Activated CD4-positive, alpha-beta T cell treated with anti-CD3 and anti-CD28 coated beads for 36 hours (primary cell): ENCODE measurements at regions not wholly inside any gene's neighbourhood (a gene's known extent, or its start where the extent isn't known, plus 50 kb on each side); places are given as distances from the start of the nearest gene placed in this dataset.
A peak's percentile ranks its signal among the peaks of the same experiment; 100 is the strongest.

ENCODE experiments used
- ATAC-seq: fragments of 200-7000 bp; cut with Tn5 transposase; one replicate; pipeline ENCODE4 v1.10.0; 2021; ENCODE audit warnings: mild to moderate bottlenecking, moderate library complexity
- CTCF ChIA-PET: fragments of 350-600 bp; sonication (Branson Sonifier 250); formaldehyde crosslinking; loops from one replicate; lab custom pipeline; 2021; ENCODE audit warnings: antibody characterized with exemption; lab: Charles Lee
- POLR2A ChIA-PET: fragments of 350-600 bp; sonication (Branson Sonifier 250); formaldehyde crosslinking; loops from one replicate; lab custom pipeline; 2021; ENCODE audit warnings: antibody characterized with exemption, inconsistent platforms; lab: Charles Lee
- DNase-seq: peaks from one replicate; pipeline ENCODE4 v3.0.0-alpha.2; 2020
- H3K27ac Mint-ChIP-seq: one replicate; pipeline ENCODE4 v1.8.0; 2021; ENCODE audit warnings: mixed read lengths
- H3K27me3 Mint-ChIP-seq: one replicate; pipeline ENCODE4 v1.8.0; 2021; ENCODE audit warnings: mixed read lengths
- H3K36me3 Mint-ChIP-seq: one replicate; pipeline ENCODE4 v1.8.0; 2021; ENCODE audit warnings: low read depth, mixed read lengths
- H3K4me1 Mint-ChIP-seq: one replicate; pipeline ENCODE4 v1.8.0; 2021; ENCODE audit warnings: mixed read lengths
- H3K4me3 Mint-ChIP-seq: one replicate; pipeline ENCODE4 v1.8.0; 2021; ENCODE audit warnings: mild to moderate bottlenecking, moderate library complexity, mixed read lengths
- H3K9me3 Mint-ChIP-seq: one replicate; pipeline ENCODE4 v1.8.0; 2021; ENCODE audit warnings: low read depth, mixed read lengths
- intact Hi-C, 2 experiments: fragments of 100-400 bp; cut with DNase I in 1 of 2; cut with micrococcal nuclease in 1 of 2; formaldehyde crosslinking; loops; one replicate each; pipeline versions ENCODE4 v1.14.2 to v1.15.1; 2022 to 2024; cut with DNase I, micrococcal nuclease

DNA sequence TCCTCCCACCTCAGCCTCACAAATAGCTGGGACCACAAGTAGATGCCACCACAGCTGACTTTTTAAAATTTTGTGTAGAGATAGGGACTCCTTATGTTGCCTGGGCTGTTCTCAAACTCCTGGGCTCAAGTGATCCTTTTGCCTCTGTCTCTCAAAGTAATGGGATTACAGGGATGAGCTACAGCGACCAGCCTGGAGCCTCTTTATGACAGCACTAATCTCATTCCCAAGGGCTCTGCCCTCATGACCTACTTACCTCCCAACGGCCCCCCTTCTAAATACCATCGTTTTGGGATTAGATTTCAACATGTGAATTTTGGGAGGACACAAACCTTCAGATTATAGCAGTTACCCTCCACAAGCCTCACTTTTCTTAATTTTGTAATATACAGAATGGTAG lies 150.6 kb upstream of the FUT8 start:
- H3K27ac Mint-ChIP-seq = no peak overlapping the region
- no peaks in the 10 kb centered on the region for H3K4me1 Mint-ChIP-seq
- intact Hi-C loops = no loop called here
- ATAC-seq (no peak), DNase-seq (no peak)
- CTCF ChIA-PET = interaction anchor here (0.6 to 1.1 kb wide), 3 partner anchors 36 to 231 kb away, joined by 4 to 5 read pairs (median 4); no protein-coding TSS in a partner anchor
- H3K36me3 Mint-ChIP-seq = no peaks in the 10 kb centered on the region
- H3K4me3 Mint-ChIP-seq = no peak overlapping the region
- POLR2A ChIA-PET = no interaction called here
- no peaks in the 10 kb centered on the region for H3K27me3 Mint-ChIP-seq
- H3K9me3 Mint-ChIP-seq = peaks cover 9% of the 10 kb centered on the region

DNA sequence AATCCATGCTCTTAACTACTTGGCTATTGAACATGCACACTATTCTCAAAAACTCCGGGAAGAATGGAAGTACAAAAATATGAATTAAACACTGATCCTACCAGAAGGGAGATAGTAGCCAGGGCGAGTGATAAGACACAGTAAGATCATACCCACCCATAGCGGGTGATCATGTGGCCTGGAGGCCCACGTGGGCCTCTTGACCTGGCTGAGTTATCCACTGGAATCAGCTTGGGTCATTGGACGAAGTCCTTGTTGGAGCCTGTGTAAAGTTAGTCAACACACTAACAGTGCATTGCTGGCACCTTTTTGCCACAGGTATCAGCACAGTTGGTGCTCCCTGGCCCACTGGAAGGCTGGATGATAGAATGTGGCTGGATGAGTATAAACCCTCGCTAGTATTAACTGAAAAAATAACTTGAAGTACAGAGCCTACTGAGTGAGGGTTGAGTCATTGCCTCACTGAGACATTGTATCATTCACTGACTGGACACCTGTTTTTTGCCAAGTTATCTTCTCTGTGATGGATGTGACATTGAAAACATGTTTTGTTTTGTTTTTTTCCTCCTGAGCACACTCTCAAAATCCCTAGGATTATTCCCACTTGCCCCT lies 149.2 kb upstream of the FUT8 start:
- no peaks in the 10 kb centered on the region for H3K36me3 Mint-ChIP-seq
- H3K27me3 Mint-ChIP-seq = no peaks in the 10 kb centered on the region
- H3K4me3 Mint-ChIP-seq = no peak overlapping the region
- intact Hi-C loops = no loop called here
- POLR2A ChIA-PET = no interaction called here
- CTCF ChIA-PET = interaction anchor here (0.5 to 1.1 kb wide), 2 partner anchors 110 to 688 kb away, joined by 3 read pairs; no protein-coding TSS in a partner anchor
- H3K4me1 Mint-ChIP-seq = no peaks in the 10 kb centered on the region
- H3K27ac Mint-ChIP-seq = no peak overlapping the region
- ATAC-seq (no peak), DNase-seq (no peak)
- H3K9me3 Mint-ChIP-seq = peaks cover 9% of the 10 kb centered on the region

DNA sequence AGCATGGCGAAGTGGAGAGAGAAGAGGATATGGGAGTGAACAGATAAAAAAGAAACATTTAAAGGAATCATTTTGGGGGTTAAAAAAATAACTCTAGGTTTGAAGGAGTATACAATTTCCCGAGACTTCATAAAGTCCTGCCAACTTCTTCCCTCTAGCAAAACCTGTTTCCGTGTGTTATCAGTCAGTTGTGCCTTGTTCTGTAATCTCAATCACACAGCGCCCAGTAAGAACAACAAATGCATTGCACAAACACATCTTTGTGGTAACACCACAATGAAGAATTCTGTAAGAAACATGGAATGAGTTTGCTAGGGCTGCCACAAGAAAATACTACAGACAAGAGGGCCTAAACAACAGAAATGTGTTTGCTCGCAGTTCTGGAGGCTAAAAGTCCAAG lies 144.7 kb upstream of the FUT8 start:
- H3K4me1 Mint-ChIP-seq = no peaks in the 10 kb centered on the region
- ATAC-seq (no peak), DNase-seq (no peak)
- H3K9me3 Mint-ChIP-seq = no peaks in the 10 kb centered on the region
- H3K27me3 Mint-ChIP-seq = no peaks in the 10 kb centered on the region
- no peak overlapping the region for H3K4me3 Mint-ChIP-seq
- H3K27ac Mint-ChIP-seq = no peak overlapping the region
- no peaks in the 10 kb centered on the region for H3K36me3 Mint-ChIP-seq
- intact Hi-C loops = no loop called here
- ChIA-PET POLR2A (no interaction called here), CTCF (no interaction called here)

DNA sequence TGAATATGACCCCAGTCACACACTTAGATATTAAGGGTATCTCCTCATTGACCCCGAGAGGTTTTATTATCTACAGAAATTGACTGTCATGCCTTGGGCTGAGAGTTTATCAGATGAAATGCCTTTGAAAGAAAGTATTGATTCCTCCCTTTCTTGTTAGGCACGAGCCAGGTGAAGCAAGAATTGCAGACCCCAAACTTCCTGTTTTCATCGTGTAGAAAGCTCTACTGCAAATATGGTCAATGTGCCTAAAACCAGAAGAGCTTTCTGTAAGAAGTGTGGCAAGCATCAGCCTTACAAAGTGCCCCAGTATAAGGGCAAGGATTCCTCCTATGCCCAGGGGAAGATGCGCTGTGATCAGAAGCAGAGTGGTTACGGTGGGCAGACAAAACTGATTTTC lies 143.9 kb upstream of the FUT8 start:
- POLR2A ChIA-PET = no interaction called here

DNA sequence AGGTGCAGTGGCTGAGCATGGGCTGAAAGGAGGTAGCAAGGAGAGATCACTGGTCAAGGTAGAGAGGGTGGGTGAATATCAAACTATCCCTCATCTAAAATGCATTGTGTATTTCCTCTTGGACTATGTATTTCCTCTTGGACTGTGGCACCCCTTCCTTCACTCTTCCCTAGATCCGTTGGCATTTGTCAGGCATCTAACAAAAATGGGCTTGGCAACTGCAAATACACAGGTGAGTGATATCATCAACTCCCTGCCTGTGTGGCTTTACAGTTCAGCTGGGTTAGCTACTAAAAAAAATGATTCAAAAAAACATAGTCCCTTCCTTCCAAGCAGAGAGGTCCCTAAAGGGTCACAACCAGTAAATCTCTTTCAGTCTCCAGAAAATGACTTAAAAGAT lies 142.8 kb upstream of the FUT8 start:
- Mint-ChIP-seq H3K27ac (no peak overlapping the region), H3K4me3 (no peak overlapping the region), H3K9me3 (no peaks in the 10 kb centered on the region), H3K27me3 (no peaks in the 10 kb centered on the region), H3K36me3 (no peaks in the 10 kb centered on the region), H3K4me1 (no peaks in the 10 kb centered on the region)
- ATAC-seq = no peak
- POLR2A ChIA-PET = interaction anchor here (0.5 kb wide), 1 partner anchor 9 kb away, joined by 9 read pairs; no protein-coding TSS in a partner anchor
- intact Hi-C loops = no loop called here
- CTCF ChIA-PET = interaction anchor here (0.7 kb wide), 1 partner anchor 378 kb away, joined by 5 read pairs; no protein-coding TSS in a partner anchor
- no peak for DNase-seq

More for the DNA sequence above, 143.9 kb upstream of the FUT8 start:
- H3K4me3 Mint-ChIP-seq = no peak overlapping the region
- H3K27ac Mint-ChIP-seq = no peak overlapping the region
- CTCF ChIA-PET = interaction anchor here (0.6 kb wide), 1 partner anchor 18 kb away, joined by 3 read pairs; no protein-coding TSS in a partner anchor
- ATAC-seq (no peak), DNase-seq (no peak)
- no peaks in the 10 kb centered on the region for H3K4me1 Mint-ChIP-seq
- intact Hi-C loops = no loop called here
- H3K27me3 Mint-ChIP-seq = no peaks in the 10 kb centered on the region
- H3K36me3 Mint-ChIP-seq = no peaks in the 10 kb centered on the region
- H3K9me3 Mint-ChIP-seq = no peaks in the 10 kb centered on the region

DNA sequence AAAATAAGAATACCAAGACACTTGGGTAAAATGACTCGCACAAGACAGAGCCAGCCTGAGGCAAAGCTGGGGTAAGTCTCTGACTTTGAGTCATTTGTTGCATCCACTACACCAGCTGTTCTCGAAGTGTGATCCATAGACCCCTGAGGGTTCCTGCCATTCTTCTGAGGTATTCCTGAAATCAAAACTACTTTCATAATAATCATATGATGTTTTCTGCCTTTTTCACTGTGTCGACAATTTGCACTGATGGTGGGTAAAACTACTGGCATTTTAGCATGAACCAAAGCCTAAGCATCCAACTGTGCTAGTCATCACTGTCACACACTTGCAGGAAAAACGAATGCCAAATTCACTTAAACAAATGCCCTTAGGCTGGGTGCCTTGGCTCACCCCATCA lies 135.5 kb upstream of the FUT8 start:
- ChIA-PET POLR2A (no interaction called here), CTCF (interaction anchor here (0.5 to 1.2 kb wide), 2 partner anchors 17 to 601 kb away, joined by 3 read pairs; no protein-coding TSS in a partner anchor)
- Mint-ChIP-seq H3K27me3 (no peaks in the 10 kb centered on the region), H3K36me3 (no peaks in the 10 kb centered on the region), H3K4me1 (peaks cover 12% of the 10 kb centered on the region), H3K27ac (no peak overlapping the region), H3K4me3 (no peak overlapping the region), H3K9me3 (no peaks in the 10 kb centered on the region)
- ATAC-seq (peak; percentile 95), DNase-seq (peak; percentile 43)
- intact Hi-C loops = no loop called here

DNA sequence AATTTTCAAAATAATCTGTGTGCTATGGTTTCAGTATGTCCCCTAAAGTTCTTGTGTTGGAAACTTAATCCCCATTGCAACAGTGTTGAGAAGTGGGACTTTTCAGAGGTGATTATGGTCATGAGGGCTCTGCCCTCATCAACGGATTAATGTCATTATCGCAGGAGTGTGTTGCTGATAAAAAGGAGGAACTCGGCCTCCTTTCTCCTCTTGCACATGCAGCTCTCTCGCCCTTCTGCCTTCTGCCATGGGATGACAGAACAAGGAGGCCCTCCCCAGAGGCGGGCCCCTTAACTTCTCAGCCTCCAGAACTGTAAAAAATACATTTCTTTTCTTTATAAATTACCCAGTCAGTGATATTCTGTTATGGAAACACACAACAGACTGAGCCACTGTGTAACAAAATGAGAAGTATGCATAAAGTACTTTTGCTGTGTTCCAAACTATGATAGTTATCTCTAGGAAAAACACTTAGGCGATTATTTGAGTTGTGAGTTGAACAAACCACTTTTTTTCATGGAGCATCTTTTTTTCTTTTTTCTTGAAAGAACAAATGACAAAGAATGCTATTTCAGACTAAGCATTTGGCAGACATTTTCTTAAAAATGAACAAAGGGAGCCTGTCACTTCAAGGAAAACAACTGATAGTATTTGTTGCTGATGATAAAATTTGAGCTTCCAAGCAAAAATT lies 134.8 kb upstream of the FUT8 start:
- no peak overlapping the region for H3K27ac Mint-ChIP-seq
- POLR2A ChIA-PET = no interaction called here
- intact Hi-C loops = no loop called here
- peaks cover 19% of the 10 kb centered on the region for H3K4me1 Mint-ChIP-seq
- no peaks in the 10 kb centered on the region for H3K9me3 Mint-ChIP-seq
- no peaks in the 10 kb centered on the region for H3K36me3 Mint-ChIP-seq
- no peaks in the 10 kb centered on the region for H3K27me3 Mint-ChIP-seq
- ATAC-seq (no peak), DNase-seq (no peak)
- no peak overlapping the region for H3K4me3 Mint-ChIP-seq
- CTCF ChIA-PET = interaction anchor here (0.9 kb wide), 1 partner anchor 70 kb away, joined by 3 read pairs; no protein-coding TSS in a partner anchor

DNA sequence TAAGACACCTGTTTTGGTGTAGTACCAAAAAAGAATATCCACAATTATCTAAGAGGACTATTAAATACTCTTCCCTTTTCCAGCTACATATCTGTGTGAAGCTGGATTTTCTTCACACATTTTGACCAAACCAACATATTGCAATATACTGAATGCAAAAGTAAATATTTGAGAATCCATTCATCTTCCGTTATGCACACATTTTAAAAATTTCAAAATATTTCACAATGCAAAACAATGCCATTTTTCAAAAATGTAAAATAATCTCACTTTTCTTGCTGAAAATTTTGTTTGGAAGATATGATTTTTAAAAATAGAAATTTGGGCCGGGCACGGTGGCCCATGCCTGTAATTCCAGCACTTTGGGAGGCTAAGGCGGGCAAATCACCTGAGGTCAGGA lies 133.9 kb upstream of the FUT8 start:
- intact Hi-C loops = no loop called here
- Mint-ChIP-seq H3K4me3 (no peak overlapping the region), H3K27me3 (no peaks in the 10 kb centered on the region), H3K36me3 (no peaks in the 10 kb centered on the region), H3K9me3 (no peaks in the 10 kb centered on the region), H3K27ac (no peak overlapping the region), H3K4me1 (peaks cover 28% of the 10 kb centered on the region)
- DNase-seq (no peak), ATAC-seq (no peak)
- CTCF ChIA-PET = interaction anchor here (0.9 kb wide), 2 partner anchors 71 to 137 kb away, joined by 3 read pairs; no protein-coding TSS in a partner anchor
- POLR2A ChIA-PET = no interaction called here

DNA sequence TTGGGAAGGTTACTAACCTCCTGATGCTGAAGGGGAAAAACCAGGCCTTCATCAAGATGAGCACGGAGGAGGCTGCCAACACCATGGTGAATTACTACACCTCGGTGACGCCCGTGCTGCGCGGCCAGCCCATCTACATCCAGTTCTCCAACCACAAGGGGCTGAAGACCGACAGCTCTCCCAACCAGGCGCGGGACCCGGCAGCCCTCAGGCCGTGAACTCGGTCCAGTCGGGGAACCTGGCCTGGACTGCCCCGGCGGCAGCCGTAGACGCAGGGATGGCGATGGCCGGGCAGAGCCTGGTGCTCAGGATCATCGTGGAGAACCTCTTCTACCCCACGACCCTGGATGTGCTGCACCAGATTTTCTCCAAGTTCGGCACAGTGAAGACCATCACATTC lies 133.0 kb upstream of the FUT8 start:
- Mint-ChIP-seq H3K4me3 (no peak overlapping the region), H3K36me3 (no peaks in the 10 kb centered on the region), H3K4me1 (peaks cover 31% of the 10 kb centered on the region), H3K27me3 (no peaks in the 10 kb centered on the region), H3K27ac (no peak overlapping the region), H3K9me3 (no peaks in the 10 kb centered on the region)
- ChIA-PET CTCF (no interaction called here), POLR2A (no interaction called here)
- DNase-seq = no peak
- intact Hi-C loops = no loop called here
- no peak for ATAC-seq

DNA sequence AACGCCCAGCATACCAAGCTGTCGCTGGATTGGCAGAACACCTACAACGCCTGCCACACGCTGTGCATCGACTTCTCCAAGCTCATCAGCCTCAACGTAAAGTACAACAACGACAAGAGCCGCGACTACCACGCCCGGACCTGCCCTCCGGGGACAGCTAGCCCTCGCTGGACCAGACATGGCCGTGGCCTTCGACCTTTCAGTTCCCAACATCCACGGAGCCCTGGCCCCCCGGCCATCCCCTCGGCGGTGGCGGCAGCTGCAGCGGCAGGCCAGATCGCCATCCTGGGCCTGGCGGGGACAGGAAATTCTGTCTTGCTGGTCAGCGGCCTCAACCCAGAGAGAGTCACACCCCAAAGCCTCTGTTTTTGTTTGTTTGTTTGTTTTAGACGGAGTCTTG lies 132.6 kb upstream of the FUT8 start:
- intact Hi-C loops = loop anchor here in 1 of 2 experiments (10.0 kb wide), 1 partner anchor 195 kb away; no protein-coding TSS in a partner anchor
- ChIA-PET POLR2A (no interaction called here), CTCF (no interaction called here)
- DNase-seq (no peak), ATAC-seq (no peak)
- Mint-ChIP-seq H3K27me3 (no peaks in the 10 kb centered on the region), H3K4me1 (peaks cover 31% of the 10 kb centered on the region), H3K9me3 (no peaks in the 10 kb centered on the region), H3K36me3 (no peaks in the 10 kb centered on the region), H3K4me3 (no peak overlapping the region), H3K27ac (no peak overlapping the region)

DNA sequence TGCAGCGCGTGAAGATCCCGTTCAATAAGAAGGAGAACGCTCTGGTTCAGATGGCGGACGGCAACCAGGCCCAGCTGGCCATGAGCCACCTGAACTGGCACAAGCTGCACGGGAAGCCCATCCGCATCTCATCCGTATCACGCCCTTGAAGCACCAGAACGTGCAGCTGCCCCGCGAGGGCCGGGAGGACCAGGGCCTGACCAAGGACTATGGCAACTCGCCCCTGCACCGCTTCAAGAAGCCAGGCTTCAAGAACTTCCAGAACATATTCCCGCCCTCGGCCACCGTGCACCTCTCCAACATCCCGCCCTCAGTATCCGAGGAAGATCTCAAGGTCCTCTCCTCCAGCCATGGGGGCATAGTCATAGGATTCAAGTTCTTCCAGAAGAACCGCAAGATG lies 131.9 kb upstream of the FUT8 start:
- intact Hi-C loops = loop anchor here in 1 of 2 experiments (10.0 kb wide), 1 partner anchor 194 kb away; no protein-coding TSS in a partner anchor
- DNase-seq (no peak), ATAC-seq (no peak)
- Mint-ChIP-seq H3K36me3 (no peaks in the 10 kb centered on the region), H3K27me3 (no peaks in the 10 kb centered on the region), H3K9me3 (no peaks in the 10 kb centered on the region), H3K27ac (no peak overlapping the region), H3K4me1 (peaks cover 31% of the 10 kb centered on the region), H3K4me3 (no peak overlapping the region)
- CTCF ChIA-PET = no interaction called here
- POLR2A ChIA-PET = no interaction called here
